Astrocyte of the cerebellum (primary cell): ENCODE measurements at regions not wholly inside any gene's neighbourhood (a gene's known extent, or its start where the extent isn't known, plus 50 kb on each side); places are given as distances from the start of the nearest gene placed in this dataset.

Source experiments
- DNase-seq: peaks from one replicate; pipeline ENCODE4 v3.0.0-alpha.2; 2011; ENCODE audit warnings: low read depth
- H3K4me3 ChIP-seq: 2 replicates; pipeline ENCODE4 v1.5.1; 2011; ENCODE audit warnings: mild to moderate bottlenecking, low read depth, low read length, moderate library complexity
- in situ Hi-C: cut with HindIII; loops from 2 replicates; pipeline ENCODE4 v1.10.0; 2017; ENCODE audit warnings: low sequenced_read_pairs
- TF ChIP-seq, protein P1 (sequence below): IDR thresholded peaks from 2 replicates; pipeline ENCODE4 v1.5.1; 2012; ENCODE audit warnings: low read length, low read depth, moderate library complexity, mild to moderate bottlenecking; ENCODE audit errors: missing control alignments

DNA sequence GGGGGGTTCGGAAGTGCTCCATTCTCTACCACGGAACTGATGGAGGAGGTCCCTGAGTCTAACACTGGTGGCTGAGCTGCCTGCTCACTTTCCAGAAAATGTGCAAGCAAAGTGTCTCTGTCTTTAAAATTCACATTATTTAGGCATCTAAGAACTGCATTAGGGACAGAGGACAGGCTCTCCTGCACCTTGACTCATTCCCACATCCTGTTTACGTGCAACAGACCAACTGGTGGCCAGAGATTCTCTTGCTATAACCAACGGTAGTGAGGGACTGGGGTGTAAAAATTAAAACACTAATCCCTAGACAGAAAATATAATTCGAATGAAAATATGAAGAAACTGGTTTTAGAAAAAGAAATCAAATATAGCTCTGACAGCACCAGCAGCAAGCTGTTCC lies 320.9 kb downstream of the IRX2 start:
- no peak for DNase-seq
- TF ChIP-seq, protein P1, sequence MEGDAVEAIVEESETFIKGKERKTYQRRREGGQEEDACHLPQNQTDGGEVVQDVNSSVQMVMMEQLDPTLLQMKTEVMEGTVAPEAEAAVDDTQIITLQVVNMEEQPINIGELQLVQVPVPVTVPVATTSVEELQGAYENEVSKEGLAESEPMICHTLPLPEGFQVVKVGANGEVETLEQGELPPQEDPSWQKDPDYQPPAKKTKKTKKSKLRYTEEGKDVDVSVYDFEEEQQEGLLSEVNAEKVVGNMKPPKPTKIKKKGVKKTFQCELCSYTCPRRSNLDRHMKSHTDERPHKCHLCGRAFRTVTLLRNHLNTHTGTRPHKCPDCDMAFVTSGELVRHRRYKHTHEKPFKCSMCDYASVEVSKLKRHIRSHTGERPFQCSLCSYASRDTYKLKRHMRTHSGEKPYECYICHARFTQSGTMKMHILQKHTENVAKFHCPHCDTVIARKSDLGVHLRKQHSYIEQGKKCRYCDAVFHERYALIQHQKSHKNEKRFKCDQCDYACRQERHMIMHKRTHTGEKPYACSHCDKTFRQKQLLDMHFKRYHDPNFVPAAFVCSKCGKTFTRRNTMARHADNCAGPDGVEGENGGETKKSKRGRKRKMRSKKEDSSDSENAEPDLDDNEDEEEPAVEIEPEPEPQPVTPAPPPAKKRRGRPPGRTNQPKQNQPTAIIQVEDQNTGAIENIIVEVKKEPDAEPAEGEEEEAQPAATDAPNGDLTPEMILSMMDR: no peak
- in situ Hi-C loops: no loop called here

DNA sequence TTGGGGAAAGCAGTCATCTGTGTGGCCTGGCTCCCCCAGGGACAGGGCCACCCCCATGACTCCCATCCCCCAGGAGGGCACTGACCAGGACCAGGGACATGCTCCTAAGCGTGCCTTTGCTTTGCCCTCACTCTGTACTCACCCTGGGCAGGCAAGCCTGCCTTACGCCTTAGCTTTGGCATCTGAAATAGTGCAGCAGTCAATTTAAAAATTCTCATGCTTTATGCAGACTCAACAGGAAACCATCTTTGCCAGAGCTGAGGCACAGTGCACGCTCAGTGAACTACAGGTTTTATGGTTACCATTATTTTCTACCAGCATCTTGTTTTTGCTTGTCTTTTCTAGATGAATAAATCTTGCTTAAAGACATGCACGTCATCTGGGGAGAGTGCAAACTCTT lies 323.5 kb downstream of the IRX2 start:
- DNase-seq: no peak
- H3K4me3 ChIP-seq: no peak overlapping the region
- TF ChIP-seq, protein P1: no peak
- in situ Hi-C loops: no loop called here

More for the DNA sequence above, 320.9 kb downstream of the IRX2 start:
- H3K4me3 ChIP-seq: no peak overlapping the region

DNA sequence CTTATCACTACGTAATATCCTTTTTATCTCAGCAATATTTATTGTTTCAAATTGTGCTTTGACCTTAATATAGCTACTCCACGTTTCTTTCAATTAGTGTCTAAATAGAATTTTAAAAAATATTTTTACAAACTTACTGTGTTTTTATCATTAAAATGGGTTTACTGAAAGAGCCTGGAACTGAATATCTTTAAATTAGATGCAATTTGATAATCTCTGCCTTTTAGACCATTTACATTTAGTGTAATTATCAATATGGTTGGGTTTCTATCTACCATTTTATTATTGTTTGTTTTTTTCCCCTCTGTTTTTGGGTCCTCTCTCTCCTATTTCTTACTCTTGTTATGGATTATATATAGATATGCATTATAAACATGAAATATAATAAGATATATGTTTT lies 327.8 kb downstream of the IRX2 start:
- TF ChIP-seq, protein P1: no peak
- DNase-seq: no peak
- H3K4me3 ChIP-seq: no peak overlapping the region
- in situ Hi-C loops: no loop called here

DNA sequence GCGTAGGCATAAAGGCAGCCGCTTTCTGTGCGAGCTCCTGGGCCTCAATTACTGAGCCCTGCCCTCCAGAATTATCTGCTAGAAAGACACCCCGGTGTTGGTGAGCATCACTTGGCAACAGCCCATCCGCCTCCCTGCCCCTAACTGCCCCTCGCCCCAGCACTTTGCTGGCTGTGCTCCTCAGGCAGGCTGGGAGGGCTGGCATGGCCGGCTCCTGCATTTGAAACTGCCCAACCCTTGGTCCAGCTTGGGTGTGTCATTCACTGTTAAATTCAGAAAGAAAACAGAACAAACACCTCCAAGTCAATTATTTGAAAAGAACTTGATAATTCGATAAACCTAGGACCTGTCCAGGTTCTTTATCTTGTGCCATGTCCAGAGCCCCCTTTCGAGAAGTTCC lies 334.2 kb downstream of the IRX2 start:
- no peak overlapping the region for H3K4me3 ChIP-seq
- TF ChIP-seq, protein P1: no peak
- DNase-seq: no peak
- in situ Hi-C loops: no loop called here

DNA sequence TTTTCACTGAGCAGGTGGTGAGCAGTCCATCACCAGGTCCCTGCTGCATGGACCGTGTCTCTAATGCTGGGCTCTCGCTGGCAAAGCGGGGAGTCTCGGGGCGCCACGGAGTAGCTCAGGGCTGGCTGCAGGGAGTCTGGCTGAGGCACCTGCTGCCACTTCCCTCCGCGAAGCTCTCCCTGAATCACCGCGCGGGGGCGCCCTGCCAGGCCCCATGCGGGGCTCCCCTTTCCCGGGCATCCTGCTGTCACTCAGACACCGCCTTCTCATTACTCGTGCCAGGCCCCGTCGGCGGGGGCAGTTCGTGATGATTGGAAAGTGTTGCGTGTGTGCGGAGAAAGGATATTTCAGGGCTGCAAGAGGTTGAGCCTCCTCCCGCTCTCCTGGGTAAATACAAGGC lies 335.8 kb downstream of the IRX2 start:
- in situ Hi-C loops: no loop called here
- no peak for DNase-seq
- TF ChIP-seq, protein P1: no peak

DNA sequence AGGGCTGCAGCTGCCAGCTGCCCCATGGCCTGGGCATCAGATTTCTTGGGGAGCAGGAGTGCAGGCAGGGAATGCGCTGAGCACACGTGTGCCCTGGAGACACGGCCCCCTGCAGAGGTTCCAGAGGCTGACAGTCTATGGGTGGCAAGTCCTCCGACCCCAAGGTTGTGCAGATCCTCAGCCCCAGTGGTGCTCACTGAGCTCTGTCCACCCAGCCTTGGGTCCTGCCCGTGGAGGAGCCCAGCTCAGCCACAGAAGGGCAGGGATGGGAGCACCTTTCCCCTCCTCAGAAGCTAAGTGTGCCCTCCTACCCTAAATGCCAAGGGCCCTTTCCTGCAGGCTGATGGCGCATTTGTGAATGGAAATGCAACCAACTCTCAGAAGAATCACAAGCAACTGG lies 341.0 kb downstream of the IRX2 start:
- no peak overlapping the region for H3K4me3 ChIP-seq
- DNase-seq: no peak
- in situ Hi-C loops: no loop called here
- TF ChIP-seq, protein P1: no peak

More for the DNA sequence above, 335.8 kb downstream of the IRX2 start:
- H3K4me3 ChIP-seq: no peak overlapping the region

DNA sequence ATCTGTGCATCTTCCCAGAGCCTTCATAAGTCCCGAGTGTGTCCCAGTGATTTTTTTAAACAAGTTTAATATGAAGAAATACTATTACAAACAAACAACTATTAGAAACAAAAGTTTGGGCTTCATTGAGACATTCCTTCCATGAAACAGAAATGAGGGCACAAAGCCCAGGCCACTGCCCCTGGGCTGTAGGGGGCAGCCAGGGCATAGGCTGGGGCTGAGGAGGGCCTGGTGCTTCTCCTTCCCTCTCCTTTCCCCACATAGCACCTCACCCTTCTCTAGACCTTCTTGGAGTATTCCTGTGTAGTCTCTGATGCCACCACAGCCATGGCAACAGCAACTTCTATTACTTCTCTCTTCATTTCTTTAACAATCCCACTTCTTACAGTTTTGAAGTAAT lies 348.2 kb downstream of the IRX2 start:
- in situ Hi-C loops: no loop called here
- no peak overlapping the region for H3K4me3 ChIP-seq
- TF ChIP-seq, protein P1: no peak
- DNase-seq: no peak
